ENCODE measurements at regions not wholly inside any gene's neighbourhood (a gene's known extent, or its start where the extent isn't known, plus 50 kb on each side); places are given as distances from the start of the nearest gene placed in this dataset.

DNA sequence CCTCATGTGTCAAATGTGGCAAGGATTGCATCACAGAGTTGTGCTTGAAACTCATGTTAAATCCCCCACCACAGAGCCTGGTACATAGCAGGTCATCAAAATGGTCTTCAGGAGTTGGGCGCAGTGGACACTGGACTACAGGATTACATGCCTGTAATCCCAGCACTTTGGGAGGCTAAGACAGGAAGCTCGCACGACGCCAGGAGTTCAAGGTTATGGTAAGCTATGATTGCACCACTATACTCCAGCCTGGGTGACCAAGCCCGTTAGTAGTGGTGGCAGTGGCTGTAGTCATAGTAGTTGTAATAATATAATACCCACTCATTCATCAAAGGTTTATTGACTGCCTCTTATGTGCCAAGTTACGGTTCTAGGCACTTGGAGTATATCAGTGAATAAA is 123.4 kb upstream of the IRF2BP2 start:
- TF ChIP-seq, protein P1, sequence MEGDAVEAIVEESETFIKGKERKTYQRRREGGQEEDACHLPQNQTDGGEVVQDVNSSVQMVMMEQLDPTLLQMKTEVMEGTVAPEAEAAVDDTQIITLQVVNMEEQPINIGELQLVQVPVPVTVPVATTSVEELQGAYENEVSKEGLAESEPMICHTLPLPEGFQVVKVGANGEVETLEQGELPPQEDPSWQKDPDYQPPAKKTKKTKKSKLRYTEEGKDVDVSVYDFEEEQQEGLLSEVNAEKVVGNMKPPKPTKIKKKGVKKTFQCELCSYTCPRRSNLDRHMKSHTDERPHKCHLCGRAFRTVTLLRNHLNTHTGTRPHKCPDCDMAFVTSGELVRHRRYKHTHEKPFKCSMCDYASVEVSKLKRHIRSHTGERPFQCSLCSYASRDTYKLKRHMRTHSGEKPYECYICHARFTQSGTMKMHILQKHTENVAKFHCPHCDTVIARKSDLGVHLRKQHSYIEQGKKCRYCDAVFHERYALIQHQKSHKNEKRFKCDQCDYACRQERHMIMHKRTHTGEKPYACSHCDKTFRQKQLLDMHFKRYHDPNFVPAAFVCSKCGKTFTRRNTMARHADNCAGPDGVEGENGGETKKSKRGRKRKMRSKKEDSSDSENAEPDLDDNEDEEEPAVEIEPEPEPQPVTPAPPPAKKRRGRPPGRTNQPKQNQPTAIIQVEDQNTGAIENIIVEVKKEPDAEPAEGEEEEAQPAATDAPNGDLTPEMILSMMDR (IDR thresholded peaks at IDR 0.05): no peak
- TF ChIP-seq POLR2AphosphoS5 (IDR thresholded peaks at IDR 0.05) (no peak), POLR2A (IDR thresholded peaks at IDR 0.05) (no peak), EP300 (IDR thresholded peaks at IDR 0.05; ENCODE audit: low read depth) (no peak)

Measured in transverse colon (tissue), 4 donors.